NB4 (cell line): ENCODE measurements at regions not wholly inside any gene's neighbourhood (a gene's known extent, or its start where the extent isn't known, plus 50 kb on each side); places are given as distances from the start of the nearest gene placed in this dataset.

Experiments
- DNase-seq: peaks from one replicate; pipeline ENCODE4 v3.0.0; 2010; ENCODE audit warnings: low read depth
- H3K4me3 ChIP-seq: one replicate; pipeline ENCODE4 v1.5.1; 2011; ENCODE audit warnings: mild to moderate bottlenecking, low read depth, low read length, moderate library complexity
- MYC ChIP-seq: IDR thresholded peaks from 2 replicates; pipeline ENCODE4 v1.6.1; 2011; ENCODE audit warnings: low read depth, low read length
- POLR2A ChIP-seq: IDR thresholded peaks from 2 replicates; pipeline ENCODE4 v1.6.1; 2011; ENCODE audit warnings: mild to moderate bottlenecking; ENCODE audit not compliant: insufficient read length; ENCODE audit errors: extremely low read depth
- TF ChIP-seq, protein P1 (sequence below): IDR thresholded peaks from 2 replicates; pipeline ENCODE4 v1.6.1; 2011; ENCODE audit warnings: low read depth, low read length
- TF ChIP-seq, protein P2 (sequence below): IDR thresholded peaks from one replicate; pipeline ENCODE4 v1.5.1; 2012; ENCODE audit warnings: low read depth, low read length

GRCh38 chr3:82715091-82715856, 953.8 kb upstream of the GBE1 start:
- TF ChIP-seq, protein P1, sequence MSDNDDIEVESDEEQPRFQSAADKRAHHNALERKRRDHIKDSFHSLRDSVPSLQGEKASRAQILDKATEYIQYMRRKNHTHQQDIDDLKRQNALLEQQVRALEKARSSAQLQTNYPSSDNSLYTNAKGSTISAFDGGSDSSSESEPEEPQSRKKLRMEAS: no peak
- TF ChIP-seq MYC: no peak
- TF ChIP-seq POLR2A: no peak
- TF ChIP-seq, protein P2, sequence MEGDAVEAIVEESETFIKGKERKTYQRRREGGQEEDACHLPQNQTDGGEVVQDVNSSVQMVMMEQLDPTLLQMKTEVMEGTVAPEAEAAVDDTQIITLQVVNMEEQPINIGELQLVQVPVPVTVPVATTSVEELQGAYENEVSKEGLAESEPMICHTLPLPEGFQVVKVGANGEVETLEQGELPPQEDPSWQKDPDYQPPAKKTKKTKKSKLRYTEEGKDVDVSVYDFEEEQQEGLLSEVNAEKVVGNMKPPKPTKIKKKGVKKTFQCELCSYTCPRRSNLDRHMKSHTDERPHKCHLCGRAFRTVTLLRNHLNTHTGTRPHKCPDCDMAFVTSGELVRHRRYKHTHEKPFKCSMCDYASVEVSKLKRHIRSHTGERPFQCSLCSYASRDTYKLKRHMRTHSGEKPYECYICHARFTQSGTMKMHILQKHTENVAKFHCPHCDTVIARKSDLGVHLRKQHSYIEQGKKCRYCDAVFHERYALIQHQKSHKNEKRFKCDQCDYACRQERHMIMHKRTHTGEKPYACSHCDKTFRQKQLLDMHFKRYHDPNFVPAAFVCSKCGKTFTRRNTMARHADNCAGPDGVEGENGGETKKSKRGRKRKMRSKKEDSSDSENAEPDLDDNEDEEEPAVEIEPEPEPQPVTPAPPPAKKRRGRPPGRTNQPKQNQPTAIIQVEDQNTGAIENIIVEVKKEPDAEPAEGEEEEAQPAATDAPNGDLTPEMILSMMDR: no peak
- H3K4me3 ChIP-seq: no peak overlapping the region
- no peak for DNase-seq

- no peak for DNase-seq
- TF ChIP-seq POLR2A (no peak), MYC (no peak)
- TF ChIP-seq, protein P2: no peak
- TF ChIP-seq, protein P1: no peak
- no peak overlapping the region for H3K4me3 ChIP-seq
Measured at GRCh38 chr3:82707035-82707434, 945.6 kb upstream of the GBE1 start.

GRCh38 chr3:82685761-82686160, 924.3 kb upstream of the GBE1 start:
- TF ChIP-seq POLR2A: no peak
- TF ChIP-seq MYC: no peak
- TF ChIP-seq, protein P2: no peak
- TF ChIP-seq, protein P1: no peak
- H3K4me3 ChIP-seq: no peak overlapping the region
- DNase-seq: no peak

DNA sequence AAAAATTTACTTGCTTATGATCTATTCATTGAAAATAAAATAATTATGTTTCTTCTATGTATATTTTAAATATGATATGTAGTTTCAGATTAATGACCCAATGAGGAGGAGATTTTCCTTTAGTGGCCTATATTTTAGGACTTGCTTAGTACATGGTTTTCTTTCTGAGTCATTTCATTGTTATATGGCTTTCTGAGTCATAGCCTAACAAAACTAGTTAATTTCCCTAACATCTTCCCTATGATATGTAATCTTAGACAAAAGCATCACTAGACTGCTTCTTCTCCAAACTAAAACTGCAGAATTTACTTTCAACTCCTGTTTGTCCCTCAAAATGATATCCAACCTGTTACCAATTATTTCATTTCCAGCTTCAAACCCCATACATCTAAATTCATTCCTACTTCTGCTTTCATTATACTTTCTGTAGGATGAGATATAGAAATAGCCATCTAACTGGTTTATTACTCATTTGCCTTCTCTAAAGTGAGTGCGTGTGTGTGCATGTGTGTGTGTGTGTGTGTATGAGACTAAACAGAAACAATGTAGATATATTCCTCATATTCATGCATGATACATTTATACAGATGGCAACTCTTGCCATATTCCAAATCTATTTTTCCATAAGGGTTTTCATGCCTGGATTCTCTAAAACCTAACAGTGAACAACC, 915.0 kb upstream of the GBE1 start:
- TF ChIP-seq, protein P1: no peak
- TF ChIP-seq, protein P2: no peak
- TF ChIP-seq POLR2A: no peak
- TF ChIP-seq MYC: no peak
- no peak for DNase-seq
- no peak overlapping the region for H3K4me3 ChIP-seq

- H3K4me3 ChIP-seq: no peak overlapping the region
- no peak for DNase-seq
- TF ChIP-seq MYC (no peak), POLR2A (no peak)
- TF ChIP-seq, protein P1: no peak
- TF ChIP-seq, protein P2: no peak
Measured at GRCh38 chr3:82672966-82673365, 911.5 kb upstream of the GBE1 start.
